ENCODE measurements at regions not wholly inside any gene's neighbourhood (a gene's known extent, or its start where the extent isn't known, plus 50 kb on each side); places are given as distances from the start of the nearest gene placed in this dataset.

GRCh38 chr15:95698951-95699350, 631.5 kb upstream of the NR2F2 start:
- TF ChIP-seq CTCF (IDR thresholded peaks at IDR 0.05; ENCODE audit: borderline replicate concordance, extremely low read depth, low read length, poor library complexity, severe bottlenecking) (no peak), EZH2 (IDR thresholded peaks at IDR 0.05; ENCODE audit: borderline replicate concordance, low read depth, low read length, severe bottlenecking) (no peak)
